ENCODE measurements at regions not wholly inside any gene's neighbourhood (a gene's known extent, or its start where the extent isn't known, plus 50 kb on each side); places are given as distances from the start of the nearest gene placed in this dataset.

DNA sequence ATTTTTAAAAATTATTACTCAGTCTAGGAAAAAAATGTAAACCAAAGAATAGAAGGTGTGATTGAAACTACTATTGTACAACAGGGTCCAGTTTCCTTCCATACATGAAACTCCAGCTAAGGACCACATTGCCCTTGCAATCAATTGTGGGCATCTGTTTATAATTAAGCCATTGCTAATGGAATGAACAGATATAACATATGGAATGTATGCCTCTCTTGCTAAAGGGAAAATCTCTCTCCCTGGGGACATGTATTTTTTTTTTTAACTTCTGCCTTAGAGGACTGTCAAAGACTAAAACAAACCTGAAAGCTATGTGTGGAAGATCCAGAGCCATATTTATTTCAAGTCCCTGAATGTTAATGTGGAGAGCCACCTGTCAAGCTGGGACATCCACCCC is 336.8 kb upstream of the MANEA start:
- Histone ChIP-seq H3K4ac (ENCODE audit: low read depth, low read length) (no peak overlapping the region), H3K36me3 (ENCODE audit: control insufficient read depth, insufficient read depth, low read length) (no peaks in the 10 kb centered on the region), H2BK5ac (ENCODE audit: low read depth, low read length, poor library complexity, severe bottlenecking) (no peak overlapping the region), H2BK15ac (ENCODE audit: low read depth, low read length) (no peak overlapping the region), H3K4me3 (ENCODE audit: insufficient read depth, low read depth, low read length) (no peak overlapping the region), H4K5ac (ENCODE audit: low read depth, low read length) (no peak overlapping the region), H2AK9ac (replicated peaks; ENCODE audit: low read depth, low read length, poor library complexity) (no peak overlapping the region), H3K4me1 (ENCODE audit: control insufficient read depth, insufficient read depth, low read length) (no peaks in the 10 kb centered on the region), H3K27me3 (ENCODE audit: control insufficient read depth, insufficient read depth, low read length) (no peaks in the 10 kb centered on the region), H2AFZ (replicated peaks; ENCODE audit: low read length, poor library complexity) (no peak overlapping the region), H3K4me2 (ENCODE audit: low read depth, low read length) (no peak overlapping the region), H3K9me1 (ENCODE audit: insufficient read depth, low read length) (no peaks in the 10 kb centered on the region), H4K20me1 (ENCODE audit: insufficient read depth, low read length) (no peaks in the 10 kb centered on the region), H4K8ac (ENCODE audit: low read depth in 2 of 2, low read length in 2 of 2) (no peak overlapping the region), H2BK120ac (ENCODE audit: low read depth, low read length) (no peak overlapping the region), H3K23ac (ENCODE audit: low read depth, low read length) (no peak overlapping the region), H3K27ac (ENCODE audit: insufficient read depth, low read length) (no peak overlapping the region), H2BK20ac (ENCODE audit: low read depth, low read length) (no peak overlapping the region), H3K56ac (ENCODE audit: extremely low read depth, insufficient read depth, low read length) (no peak overlapping the region), H3K18ac (ENCODE audit: low read depth, low read length) (no peak overlapping the region), H3K9me3 (ENCODE audit: control insufficient read depth, insufficient read depth, low read length) (no peaks in the 10 kb centered on the region), H3K79me1 (ENCODE audit: low read depth in 1 of 2, low read length in 2 of 2) (no peaks in the 10 kb centered on the region), H4K91ac (ENCODE audit: insufficient read depth, low read depth, low read length) (no peak overlapping the region), H2AK5ac (ENCODE audit: low read depth, low read length) (no peak overlapping the region), H3K9ac (ENCODE audit: low read depth, low read length) (no peak overlapping the region), H3K14ac (replicated peaks; ENCODE audit: low read depth, low read length) (no peak overlapping the region)
- intact Hi-C loops (cut with micrococcal nuclease) (no loop called here), in situ Hi-C loops (cut with MboI; ENCODE audit: low sequenced_read_pairs) (no loop called here), dilution Hi-C loops (cut with HindIII; ENCODE audit: low sequenced_read_pairs, unreplicated experiment) (no loop called here)
- TF ChIP-seq FOS (IDR thresholded peaks at IDR 0.05; ENCODE audit: low read depth, low read length) (no peak), USF2 (IDR thresholded peaks at IDR 0.05; ENCODE audit: low read depth, low read length) (no peak), CTCF (conservative IDR thresholded peaks at IDR 0.05; ENCODE audit: low read depth, low read length) (no peak), SMC3 (IDR thresholded peaks at IDR 0.05; ENCODE audit: low read depth, low read length) (no peak), MAZ (IDR thresholded peaks at IDR 0.05; ENCODE audit: borderline replicate concordance, low read depth, low read length) (no peak), MXI1 (IDR thresholded peaks at IDR 0.05; ENCODE audit: borderline replicate concordance, low read depth, low read length) (no peak), ELK1 (IDR thresholded peaks at IDR 0.05; ENCODE audit: borderline replicate concordance, low read depth, low read length) (no peak), RCOR1 (IDR thresholded peaks at IDR 0.05; ENCODE audit: insufficient replicate concordance, low read length) (no peak), CHD1 (IDR thresholded peaks at IDR 0.05; ENCODE audit: low read depth, low read length) (no peak)
- DNase-seq (no peak), ATAC-seq (ENCODE audit: low read depth) (no peak)
- POLR2A ChIA-PET (ENCODE audit: unreplicated experiment), result no interaction called here
- BruUV-seq (replicated peaks), result no TSS peak
- CTCF ChIA-PET, result no interaction called here

Measured in IMR-90 (cell line).